HEK293 (cell line): ENCODE measurements at regions not wholly inside any gene's neighbourhood (a gene's known extent, or its start where the extent isn't known, plus 50 kb on each side); places are given as distances from the start of the nearest gene placed in this dataset.
A peak's percentile ranks its signal among the peaks of the same experiment; 100 is the strongest.

Experiments
- CTCF ChIA-PET: fragments of 350-600 bp; formaldehyde crosslinking; extraction: SDS; loops from one replicate; lab custom pipeline; 2021; ENCODE audit warnings: antibody characterized with exemption; lab: Yijun Ruan, JAX
- POLR2A ChIA-PET: fragments of 300-600 bp; formaldehyde crosslinking; extraction: SDS; loops from one replicate; lab custom pipeline; 2020; ENCODE audit warnings: antibody characterized with exemption, inconsistent platforms; lab: Yijun Ruan, JAX
- H3K27ac ChIP-seq: fragments of 200-500 bp; sonication (Bioruptor generic); 2 replicates; pipeline ENCODE4 v1.5.1; 2014; ENCODE audit warnings: low read depth, low read length, control low read depth, inconsistent platforms; ENCODE audit errors: extremely low read depth
- H3K36me3 ChIP-seq, 2 experiments: fragments of 200-500 bp in 1 of 2; sonication (Bioruptor generic) in 1 of 2; 1 replicate in 1 of 2; 2 replicates in 1 of 2; pipeline ENCODE4 v1.5.1; 2014 to 2017; ENCODE audit warnings: inconsistent platforms in 2 of 2, low read length in 2 of 2; ENCODE audit not compliant: control insufficient read depth in 2 of 2, insufficient read depth in 1 of 2
- H3K4me1 ChIP-seq: fragments of 200-500 bp; sonication (Bioruptor generic); 2 replicates; pipeline ENCODE4 v1.5.1; 2014; ENCODE audit warnings: mild to moderate bottlenecking, low read length, inconsistent platforms; ENCODE audit not compliant: control insufficient read depth, insufficient read depth
- H3K4me3 ChIP-seq: 2 replicates; pipeline ENCODE4 v1.5.1; 2011; ENCODE audit warnings: low read depth, mild to moderate bottlenecking, control low read depth, low read length, moderate library complexity
- H3K9me3 ChIP-seq: fragments of 200-500 bp; sonication (Bioruptor generic); 2 replicates; pipeline ENCODE4 v1.5.1; 2014; ENCODE audit warnings: low read depth, low read length, inconsistent platforms; ENCODE audit not compliant: control insufficient read depth, insufficient read depth
- BCL11B ChIP-seq: fragments of 450-650 bp; formaldehyde crosslinking; IDR thresholded peaks from 2 replicates; pipeline ENCODE4 v1.5.1; 2016; ENCODE audit warnings: low read depth, missing biosample characterization, missing genetic modification characterization
- GLIS1 ChIP-seq: fragments of 450-650 bp; formaldehyde crosslinking; IDR thresholded peaks from 2 replicates; pipeline ENCODE4 v1.5.1; 2016; ENCODE audit warnings: missing biosample characterization, missing genetic modification characterization
- PRDM2 ChIP-seq: fragments of 450-650 bp; formaldehyde crosslinking; IDR thresholded peaks from 2 replicates; pipeline ENCODE4 v1.5.1; 2016; ENCODE audit warnings: missing biosample characterization, missing genetic modification characterization, borderline replicate concordance
- SETDB1 ChIP-seq: IDR thresholded peaks from one replicate; pipeline ENCODE4 v1.6.1; 2017; ENCODE audit warnings: mild to moderate bottlenecking, low read length, moderate library complexity, mixed read lengths; ENCODE audit not compliant: insufficient read length
- TSHZ1 ChIP-seq: fragments of 450-650 bp; formaldehyde crosslinking; IDR thresholded peaks from 2 replicates; pipeline ENCODE4 v1.5.1; 2016; ENCODE audit warnings: missing biosample characterization, missing genetic modification characterization, borderline replicate concordance
- ZFHX2 ChIP-seq: fragments of 450-650 bp; formaldehyde crosslinking; conservative IDR thresholded peaks from 2 replicates; pipeline ENCODE4 v1.5.1; 2016; ENCODE audit warnings: missing biosample characterization, missing genetic modification characterization
- ZNF114 ChIP-seq: fragments of 450-650 bp; formaldehyde crosslinking; IDR thresholded peaks from 2 replicates; pipeline ENCODE4 v1.5.0; 2017; ENCODE audit warnings: missing biosample characterization, missing genetic modification characterization
- ZNF132 ChIP-seq: fragments of 450-650 bp; formaldehyde crosslinking; IDR thresholded peaks from 2 replicates; pipeline ENCODE4 v1.5.1; 2017; ENCODE audit warnings: missing biosample characterization, missing genetic modification characterization, borderline replicate concordance
- ZNF157 ChIP-seq: fragments of 450-650 bp; formaldehyde crosslinking; IDR thresholded peaks from 2 replicates; pipeline ENCODE4 v1.5.1; 2016; ENCODE audit warnings: missing biosample characterization, missing genetic modification characterization
- ZNF169 ChIP-seq: fragments of 450-650 bp; formaldehyde crosslinking; IDR thresholded peaks from 2 replicates; pipeline ENCODE4 v1.5.1; 2016; ENCODE audit warnings: missing biosample characterization, missing genetic modification characterization
- ZNF266 ChIP-seq: fragments of 450-650 bp; formaldehyde crosslinking; IDR thresholded peaks from 2 replicates; pipeline ENCODE4 v1.5.1; 2016; ENCODE audit warnings: missing biosample characterization, missing genetic modification characterization, low read depth
- ZNF404 ChIP-seq: fragments of 450-650 bp; formaldehyde crosslinking; IDR thresholded peaks from 2 replicates; pipeline ENCODE4 v1.5.1; 2017; ENCODE audit warnings: missing biosample characterization, missing genetic modification characterization
- ZNF426 ChIP-seq: fragments of 450-650 bp; formaldehyde crosslinking; IDR thresholded peaks from 2 replicates; pipeline ENCODE4 v1.5.1; 2017; ENCODE audit warnings: missing biosample characterization, missing genetic modification characterization, mild to moderate bottlenecking, inconsistent platforms, moderate library complexity
- ZNF555 ChIP-seq: fragments of 450-650 bp; formaldehyde crosslinking; conservative IDR thresholded peaks from 2 replicates; pipeline ENCODE4 v1.5.1; 2017; ENCODE audit warnings: missing biosample characterization, mild to moderate bottlenecking, missing genetic modification characterization, inconsistent platforms
- ZNF561 ChIP-seq: fragments of 450-650 bp; IDR thresholded peaks from 2 replicates; pipeline ENCODE4 v1.5.1; 2018; ENCODE audit warnings: missing biosample characterization, missing genetic modification characterization, borderline replicate concordance
- ZNF624 ChIP-seq: fragments of 450-650 bp; formaldehyde crosslinking; IDR thresholded peaks from 2 replicates; pipeline ENCODE4 v1.5.1; 2017; ENCODE audit warnings: missing biosample characterization, missing genetic modification characterization
- ZNF76 ChIP-seq: fragments of 450-650 bp; formaldehyde crosslinking; IDR thresholded peaks from 2 replicates; pipeline ENCODE4; 2016; ENCODE audit warnings: low read depth, missing biosample characterization, missing genetic modification characterization, borderline replicate concordance
- ZNF843 ChIP-seq: fragments of 450-650 bp; formaldehyde crosslinking; IDR thresholded peaks from 2 replicates; pipeline ENCODE4 v1.5.1; 2016; ENCODE audit warnings: missing biosample characterization, missing genetic modification characterization

- Histone ChIP-seq H3K27ac (no peak overlapping the region), H3K4me1 (no peaks in the 10 kb centered on the region), H3K36me3 (no peaks in the 10 kb centered on the region), H3K9me3 (no peaks in the 10 kb centered on the region), H3K4me3 (no peak overlapping the region)
- POLR2A ChIA-PET: no interaction called here
- no peak for TF ChIP-seq ZNF266 (tag by site-specific recombination)
- CTCF ChIA-PET: interaction anchor here (1.0 kb wide), 1 partner anchor 10 kb away, joined by 3 read pairs; no protein-coding TSS in a partner anchor
Measured at GRCh38 chr2:138110453-138111083, 146.3 kb downstream of the HNMT start.

- no peaks in the 10 kb centered on the region for H3K36me3 ChIP-seq
- H3K27ac ChIP-seq: no peak overlapping the region
- H3K4me1 ChIP-seq: no peaks in the 10 kb centered on the region
- CTCF ChIA-PET: no interaction called here
- TF ChIP-seq ZNF157 (tag by site-specific recombination) (no peak), ZNF132 (no peak), ZNF624 (no peak), ZNF426 (tag by site-specific recombination) (no peak), ZFHX2 (tag by site-specific recombination) (no peak), ZNF76 (tag by site-specific recombination) (no peak)
- H3K9me3 ChIP-seq: no peaks in the 10 kb centered on the region
- no peak overlapping the region for H3K4me3 ChIP-seq
- POLR2A ChIA-PET: no interaction called here
Measured at GRCh38 chr2:138112536-138112935, 148.3 kb downstream of the HNMT start.

- TF ChIP-seq ZNF555 (tag by site-specific recombination): no peak
- TF ChIP-seq SETDB1: peak; percentile 59
- no peak overlapping the region for H3K4me3 ChIP-seq
- no peaks in the 10 kb centered on the region for H3K4me1 ChIP-seq
- ChIA-PET CTCF (no interaction called here), POLR2A (no interaction called here)
- H3K9me3 ChIP-seq: no peaks in the 10 kb centered on the region
- no peaks in the 10 kb centered on the region for H3K36me3 ChIP-seq
- no peak overlapping the region for H3K27ac ChIP-seq
Measured at GRCh38 chr2:138113871-138114525, 149.7 kb downstream of the HNMT start.

- Histone ChIP-seq H3K27ac (no peak overlapping the region), H3K4me1 (no peaks in the 10 kb centered on the region), H3K9me3 (no peaks in the 10 kb centered on the region), H3K36me3 (no peaks in the 10 kb centered on the region), H3K4me3 (no peak overlapping the region)
- POLR2A ChIA-PET: no interaction called here
- CTCF ChIA-PET: no interaction called here
- TF ChIP-seq ZNF843 (tag by site-specific recombination) (no peak), ZNF561 (tag by site-specific recombination) (no peak), ZNF624 (no peak), SETDB1 (no peak), ZNF169 (no peak), ZNF404 (tag by site-specific recombination) (no peak), GLIS1 (tag by site-specific recombination) (no peak), TSHZ1 (tag by site-specific recombination) (no peak), ZNF114 (tag by site-specific recombination) (no peak), PRDM2 (no peak), BCL11B (tag by site-specific recombination) (no peak)
Measured at GRCh38 chr2:138115666-138116065, 151.4 kb downstream of the HNMT start.
